ENCODE measurements at regions not wholly inside any gene's neighbourhood (a gene's known extent, or its start where the extent isn't known, plus 50 kb on each side); places are given as distances from the start of the nearest gene placed in this dataset.
"Not testable (repeated sequence)": the region's sequence is repeated elsewhere in the genome, so short reads cannot be mapped to it uniquely, and the experiment has no call there.

DNA sequence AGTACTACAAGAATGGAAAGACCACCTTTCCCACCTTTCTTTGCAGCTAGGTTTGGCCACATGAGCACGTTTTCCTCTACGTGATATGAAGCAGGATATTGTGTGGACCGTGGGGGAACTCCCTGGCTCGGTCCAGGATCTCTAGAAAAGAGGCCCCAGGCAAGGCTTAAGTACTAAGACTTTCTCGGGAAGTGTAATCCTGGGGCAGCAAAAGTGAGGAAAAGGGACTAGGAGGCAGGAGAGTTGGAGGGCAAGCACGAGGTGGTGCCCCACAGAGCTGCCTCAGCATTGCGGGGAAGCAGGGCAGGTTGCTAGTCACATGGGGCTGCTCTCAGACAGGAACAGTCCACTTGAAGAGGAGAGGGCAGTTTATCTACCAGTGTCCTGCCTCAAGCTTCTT is 235.1 kb downstream of the GADD45G start:
- DNase-seq (ENCODE audit: low read depth): no peak

- DNase-seq (ENCODE audit: low read depth): no peak
These were observed 236.6 kb downstream of the GADD45G start for GRCh38 chr9:89841456-89841855.

GRCh38 chr9:89842267-89842768 is 237.5 kb downstream of the GADD45G start:
- no peak for DNase-seq (ENCODE audit: low read depth)

- DNase-seq (ENCODE audit: low read depth): no peak
These were observed 238.3 kb downstream of the GADD45G start for GRCh38 chr9:89843074-89843473.

GRCh38 chr9:89843591-89843990 is 238.8 kb downstream of the GADD45G start:
- DNase-seq (ENCODE audit: low read depth): no peak

DNA sequence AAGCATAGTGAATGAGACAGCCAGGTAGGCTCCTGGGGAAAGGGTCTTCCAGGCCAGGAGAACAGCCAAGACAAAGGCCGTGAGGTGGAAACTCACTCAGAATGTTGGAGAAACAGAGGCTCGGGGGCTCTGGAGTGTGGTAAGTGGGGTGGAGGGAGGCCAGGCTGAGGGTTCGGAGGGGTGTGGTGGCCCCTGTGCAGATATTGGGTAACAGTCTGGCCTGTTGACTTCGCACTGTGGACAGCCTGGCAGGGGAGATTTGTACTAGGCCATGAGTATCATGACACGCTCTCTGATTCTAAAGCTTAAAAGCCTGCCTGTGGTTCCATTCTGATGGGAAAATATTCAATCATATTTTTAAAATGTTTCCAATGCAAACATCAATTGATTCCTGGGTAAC is 239.3 kb downstream of the GADD45G start:
- no peak for DNase-seq (ENCODE audit: low read depth)

GRCh38 chr9:89844535-89844934 is 239.7 kb downstream of the GADD45G start:
- DNase-seq (ENCODE audit: low read depth): no peak

DNA sequence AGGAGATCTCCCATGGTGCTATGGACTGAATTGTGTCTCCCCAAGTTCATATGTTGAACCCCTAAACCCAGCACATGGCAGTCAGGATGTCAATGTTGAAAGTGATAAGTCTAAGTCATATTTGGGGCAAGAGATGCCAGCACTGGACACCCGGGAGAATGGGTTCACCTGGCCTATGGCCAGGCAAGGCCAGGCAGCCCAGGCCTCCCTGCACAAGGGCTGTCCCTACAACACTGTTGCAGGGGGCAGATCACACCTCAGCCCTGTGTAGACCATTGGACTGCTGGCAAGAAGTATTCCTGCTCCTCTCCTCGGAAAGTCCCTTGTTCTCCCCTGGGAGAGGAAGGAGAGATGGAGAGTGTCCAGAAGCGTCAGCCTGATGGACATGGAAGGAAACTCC is 240.5 kb downstream of the GADD45G start:
- DNase-seq (ENCODE audit: low read depth): no peak

DNA sequence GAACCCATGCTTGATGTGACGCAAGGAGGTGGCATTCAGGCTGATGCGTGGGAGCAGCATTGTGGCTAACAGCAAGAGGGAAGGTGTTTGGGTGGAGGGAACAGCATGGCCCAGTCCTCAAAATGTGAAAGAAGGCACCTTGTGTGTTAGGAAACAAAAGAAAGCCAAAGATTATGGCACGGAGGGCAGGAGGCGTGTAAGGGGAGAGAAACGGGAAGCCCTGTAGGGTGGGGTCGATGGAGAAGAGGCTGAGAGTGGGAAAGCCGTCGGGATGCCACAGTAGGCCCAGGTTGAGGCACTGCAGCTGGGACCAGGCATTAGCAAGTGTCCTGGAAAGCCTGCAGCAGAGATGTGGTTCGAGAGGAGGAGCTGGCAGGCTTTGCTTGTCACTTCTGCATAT is 241.1 kb downstream of the GADD45G start:
- DNase-seq (ENCODE audit: low read depth): no peak

- DNase-seq (ENCODE audit: low read depth): no peak
These were observed 243.5 kb downstream of the GADD45G start for GRCh38 chr9:89848060-89849040.

DNA sequence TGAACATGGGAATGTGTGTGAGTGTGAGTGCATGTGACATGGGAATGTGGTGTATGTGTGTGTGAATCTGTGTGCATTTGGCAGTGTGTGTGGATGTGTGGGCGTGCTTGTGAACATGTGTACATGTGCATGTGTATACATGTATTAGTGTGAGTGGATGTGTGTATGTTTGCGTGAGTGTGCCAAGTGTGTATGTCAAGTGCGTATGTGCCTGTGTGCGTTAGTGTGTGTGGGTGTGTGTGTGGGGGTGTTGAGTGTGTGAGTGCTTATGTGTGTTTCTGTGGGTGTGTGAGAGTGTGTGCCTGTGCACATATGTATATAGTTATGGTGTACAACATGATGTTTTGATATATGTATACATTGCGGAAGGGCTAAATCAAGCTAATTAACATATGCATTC is 244.3 kb downstream of the GADD45G start:
- no peak for DNase-seq (ENCODE audit: low read depth)

- DNase-seq (ENCODE audit: low read depth): no peak
These were observed 245.3 kb downstream of the GADD45G start for GRCh38 chr9:89850153-89850552.

DNA sequence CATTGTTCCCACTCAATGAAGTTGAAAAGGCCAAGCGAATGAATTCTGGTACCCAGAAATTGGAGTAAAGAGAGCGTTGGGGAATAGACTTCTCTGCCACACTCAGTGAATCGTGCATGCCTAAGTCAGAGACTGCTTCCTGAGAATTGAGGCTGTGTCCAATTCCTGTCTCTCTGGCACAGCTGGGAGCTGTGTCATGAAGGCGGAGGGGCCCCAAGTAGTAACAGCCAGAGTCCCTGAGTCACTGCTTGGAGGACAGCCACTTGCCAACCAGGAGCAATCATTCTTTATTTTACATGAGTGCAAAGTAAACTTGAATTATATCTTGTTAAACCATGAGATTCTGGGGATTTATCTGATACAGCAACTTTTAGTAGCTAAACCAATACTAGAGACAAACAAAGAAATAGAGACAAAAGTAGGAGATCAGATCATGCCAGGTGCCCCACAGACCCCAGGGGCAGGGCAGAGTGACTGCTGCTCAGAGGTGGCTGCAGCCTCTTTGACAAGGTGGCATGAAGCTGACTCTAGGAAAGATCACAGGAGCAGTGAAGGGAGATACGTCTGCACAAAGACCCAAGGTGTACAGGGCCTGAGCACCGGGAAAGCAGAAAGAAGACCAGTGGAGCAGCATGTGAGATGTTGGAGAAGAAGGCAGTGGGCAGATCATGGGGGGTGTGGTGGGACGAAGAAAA is 246.0 kb downstream of the GADD45G start:
- DNase-seq (ENCODE audit: low read depth): no peak

- no peak for DNase-seq (ENCODE audit: low read depth)
These were observed 248.3 kb downstream of the GADD45G start for GRCh38 chr9:89853161-89853560.

DNA sequence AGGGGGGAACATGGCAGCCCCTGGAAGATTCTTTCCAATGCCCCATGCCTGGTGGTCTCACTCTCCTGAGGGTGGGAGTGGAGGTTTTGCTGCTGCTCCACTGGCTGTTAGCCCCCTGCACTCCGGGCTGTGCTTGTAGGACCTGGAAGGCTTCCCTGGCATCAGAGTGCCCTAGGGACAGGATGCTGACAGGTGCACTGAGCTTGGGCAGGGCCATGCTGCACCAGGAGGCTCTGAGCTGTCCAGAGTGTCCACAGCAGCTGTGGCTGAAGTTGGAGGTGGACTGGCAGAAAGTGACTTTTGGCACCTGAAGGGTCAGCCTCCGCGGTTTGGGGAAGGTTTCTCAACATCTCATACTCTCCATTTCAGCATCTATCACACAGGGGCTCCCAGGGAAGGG is 249.1 kb downstream of the GADD45G start:
- no peak for DNase-seq (ENCODE audit: low read depth)

- no peak for DNase-seq (ENCODE audit: low read depth)
These were observed 250.1 kb downstream of the GADD45G start for GRCh38 chr9:89854715-89855475.

DNA sequence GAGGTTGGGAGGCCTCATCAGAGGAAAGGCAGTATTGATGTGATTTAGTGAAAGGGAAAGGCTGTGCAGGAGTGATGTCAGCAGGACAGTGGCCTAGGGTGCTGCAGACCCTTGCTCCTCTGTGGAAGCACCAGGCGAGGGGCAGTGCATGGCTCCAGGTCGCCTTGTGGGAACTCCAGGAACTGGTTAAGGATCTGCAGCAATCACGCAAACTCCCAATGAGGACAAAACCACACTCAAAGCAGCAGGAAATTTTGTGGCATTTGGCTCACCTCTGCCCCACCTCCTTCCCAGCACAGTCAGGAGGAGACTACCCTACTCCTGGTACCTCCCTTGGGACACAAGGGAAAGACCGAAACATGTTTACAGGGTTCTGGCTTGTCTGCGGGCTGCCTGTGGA is 251.5 kb downstream of the GADD45G start:
- DNase-seq (ENCODE audit: low read depth): not testable (repeated sequence)

DNA sequence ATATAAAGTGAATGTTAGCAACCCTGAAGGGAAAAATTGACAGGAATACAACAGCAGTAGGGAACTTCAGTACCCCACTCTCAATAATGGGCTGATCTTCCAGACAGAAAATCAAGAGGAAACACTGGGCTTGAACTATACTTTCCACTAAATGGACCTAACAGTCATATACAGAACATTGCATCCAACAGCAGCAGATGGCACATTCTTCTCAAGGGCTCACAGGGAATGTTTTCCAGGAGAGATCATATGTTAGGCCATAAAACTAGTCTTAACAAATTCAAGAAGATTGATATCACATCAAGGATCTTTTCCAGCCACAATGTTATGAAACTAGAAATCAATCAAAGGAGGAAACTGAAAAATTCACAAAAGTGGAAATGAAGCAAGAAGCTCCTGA is 252.1 kb downstream of the GADD45G start:
- not testable (repeated sequence) for DNase-seq (ENCODE audit: low read depth)

GRCh38 chr9:89859842-89860241 is 255.0 kb downstream of the GADD45G start:
- DNase-seq (ENCODE audit: low read depth): not testable (repeated sequence)

DNA sequence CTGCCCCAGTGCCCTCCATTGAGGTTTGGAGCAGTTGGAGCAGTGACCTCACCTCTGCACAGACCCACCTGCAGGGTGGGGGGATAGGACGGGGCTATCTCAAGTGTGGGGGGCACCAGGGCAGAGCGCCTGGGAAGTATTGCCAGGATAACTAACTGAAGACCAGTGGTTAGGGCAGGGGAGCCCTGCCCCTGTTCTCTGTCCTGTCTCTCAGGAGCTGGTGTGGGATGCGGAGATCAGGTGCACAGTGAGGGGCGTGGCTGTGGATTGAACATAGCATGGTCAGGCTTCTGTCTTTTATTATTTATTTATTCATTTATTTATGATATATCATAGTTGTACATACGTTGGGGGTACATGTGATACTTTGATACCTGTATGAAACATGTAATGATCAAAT is 256.6 kb downstream of the GADD45G start:
- DNase-seq (ENCODE audit: low read depth): not testable (repeated sequence)

DNA sequence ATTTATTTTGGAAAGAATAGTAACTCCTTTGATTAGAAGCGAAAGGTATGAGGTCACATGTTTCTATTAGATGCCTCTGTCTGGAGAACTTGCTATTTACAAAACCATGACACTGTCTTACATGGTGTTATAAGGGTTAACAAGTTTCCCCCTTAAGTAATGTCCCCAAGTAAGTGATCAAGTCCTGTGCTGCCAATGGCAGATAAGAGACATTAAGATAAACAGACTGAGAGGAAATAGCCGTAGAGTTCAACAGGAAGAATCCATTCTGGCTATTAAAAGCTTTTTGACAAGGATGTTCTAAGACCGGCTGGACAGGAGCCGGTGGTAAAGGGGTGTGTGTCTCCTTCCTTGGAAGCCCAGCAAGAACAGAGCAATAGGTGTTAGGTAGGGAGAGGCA is 257.5 kb downstream of the GADD45G start:
- no peak for DNase-seq (ENCODE audit: low read depth)

- DNase-seq (ENCODE audit: low read depth): no peak
These were observed 258.3 kb downstream of the GADD45G start for GRCh38 chr9:89863141-89863540.

Measured in stimulated activated CD8-positive, alpha-beta memory T cell treated with anti-CD3 and anti-CD28 coated beads, Interleukin-15, amount 100 ng/mL, for 1 hour (primary cell).